HG03139 (cell line): ENCODE measurements at regions not wholly inside any gene's neighbourhood (a gene's known extent, or its start where the extent isn't known, plus 50 kb on each side); places are given as distances from the start of the nearest gene placed in this dataset.
A peak's percentile ranks its signal among the peaks of the same experiment; 100 is the strongest.

Source experiments
- ATAC-seq: cut with Tn5 transposase; IDR thresholded peaks from one replicate; pipeline ENCODE4 v1.9.1; 2021; ENCODE audit not compliant: unreplicated experiment

GRCh38 chr1:119298687-119299303 lies 69.8 kb upstream of the HAO2 start:
- ATAC-seq: no peak

- no peak for ATAC-seq
Measured at GRCh38 chr1:119302011-119302410, 66.6 kb upstream of the HAO2 start.

- no peak for ATAC-seq
Measured at GRCh38 chr1:119308130-119308700, 60.4 kb upstream of the HAO2 start.

- ATAC-seq: no peak
Measured at GRCh38 chr1:119308806-119309205, 59.8 kb upstream of the HAO2 start.

- ATAC-seq: no peak
Measured at GRCh38 chr1:119310301-119310700, 58.3 kb upstream of the HAO2 start.

- no peak for ATAC-seq
Measured at GRCh38 chr1:119312500-119312899, 56.1 kb upstream of the HAO2 start.

GRCh38 chr1:119314001-119314796 lies 54.4 kb upstream of the HAO2 start:
- ATAC-seq: no peak

GRCh38 chr1:119316870-119317416 lies 51.6 kb upstream of the HAO2 start:
- no peak for ATAC-seq

GRCh38 chr1:119318466-119319309 lies 49.9 kb upstream of the HAO2 start:
- peak; percentile 57 for ATAC-seq
